GM23338 (cell line): ENCODE measurements at regions not wholly inside any gene's neighbourhood (a gene's known extent, or its start where the extent isn't known, plus 50 kb on each side); places are given as distances from the start of the nearest gene placed in this dataset.
"Not testable (repeated sequence)": the region's sequence is repeated elsewhere in the genome, so short reads cannot be mapped to it uniquely, and the experiment has no call there.

Source experiments
- ATAC-seq: fragments of 200-7000 bp; cut with Tn5 transposase; 3 replicates; pipeline ENCODE4 v1.9.1; 2020
- DNase-seq: peaks from one replicate; pipeline ENCODE4 v3.0.0-alpha.2; 2015; ENCODE audit warnings: low spot score
- H2AFZ ChIP-seq: fragments of 200-600 bp; sonication (generic); 2 replicates; pipeline ENCODE4 v1.8.0; 2016; ENCODE audit warnings: antibody characterized with exemption, mild to moderate bottlenecking, moderate library complexity
- H3F3A ChIP-seq: fragments of 200-600 bp; sonication (generic); replicated peaks from 2 replicates; pipeline ENCODE4 v1.8.0; 2017; ENCODE audit warnings: antibody characterized with exemption, mixed run types, low read depth
- H3K27ac ChIP-seq: fragments of 200-600 bp; sonication (generic); 2 replicates; pipeline ENCODE4 v1.6.1; 2016; ENCODE audit warnings: low read depth
- H3K27me3 ChIP-seq: fragments of 200-600 bp; sonication (generic); 2 replicates; pipeline ENCODE4 v1.8.0; 2016; ENCODE audit warnings: mild to moderate bottlenecking, mixed run types, moderate library complexity; ENCODE audit not compliant: insufficient read depth
- H3K36me3 ChIP-seq: fragments of 200-600 bp; sonication (generic); 2 replicates; pipeline ENCODE4 v1.8.0; 2016; ENCODE audit warnings: mild to moderate bottlenecking; ENCODE audit not compliant: insufficient read depth
- H3K4me1 ChIP-seq: fragments of 200-600 bp; sonication (generic); 2 replicates; pipeline ENCODE4 v1.8.0; 2016; ENCODE audit warnings: mild to moderate bottlenecking, moderate library complexity; ENCODE audit not compliant: insufficient read depth
- H3K4me2 ChIP-seq: fragments of 200-600 bp; sonication (generic); 2 replicates; pipeline ENCODE4 v1.7.1; 2017; ENCODE audit warnings: mixed run types
- H3K4me3 ChIP-seq: fragments of 200-600 bp; sonication (generic); 2 replicates; pipeline ENCODE4 v1.6.1; 2016; ENCODE audit warnings: mixed run types
- H3K79me2 ChIP-seq: fragments of 200-600 bp; sonication (generic); replicated peaks from 2 replicates; pipeline ENCODE4 v1.8.0; 2017; ENCODE audit warnings: mild to moderate bottlenecking; ENCODE audit not compliant: insufficient read depth
- H3K9me2 ChIP-seq: fragments of 200-600 bp; sonication (generic); 2 replicates; pipeline ENCODE4 v1.8.0; 2017; ENCODE audit not compliant: insufficient read depth
- H4K20me1 ChIP-seq: fragments of 200-600 bp; sonication (generic); replicated peaks from 2 replicates; pipeline ENCODE4 v1.8.0; 2017; ENCODE audit warnings: mild to moderate bottlenecking; ENCODE audit not compliant: insufficient read depth
- H3K27ac Mint-ChIP-seq: 2 replicates; pipeline ENCODE4 v1.8.0; 2020; ENCODE audit warnings: inconsistent platforms, mild to moderate bottlenecking, moderate library complexity, mixed read lengths
- H3K27me3 Mint-ChIP-seq: 3 replicates; pipeline ENCODE4 v1.8.0; 2022; ENCODE audit warnings: low read depth, mild to moderate bottlenecking, moderate library complexity, mixed read lengths, inconsistent platforms; ENCODE audit not compliant: insufficient read depth, poor library complexity
- H3K36me3 Mint-ChIP-seq: 3 replicates; pipeline ENCODE4 v1.8.0; 2021; ENCODE audit warnings: low read depth, mild to moderate bottlenecking, inconsistent platforms, moderate library complexity, mixed read lengths
- H3K4me1 Mint-ChIP-seq: 3 replicates; pipeline ENCODE4 v1.8.0; 2020; ENCODE audit warnings: mild to moderate bottlenecking, inconsistent platforms, mixed read lengths
- H3K4me3 Mint-ChIP-seq: 3 replicates; pipeline ENCODE4 v1.8.0; 2021; ENCODE audit warnings: moderate library complexity, mild to moderate bottlenecking, inconsistent platforms, mixed read lengths
- H3K9me3 Mint-ChIP-seq: 3 replicates; pipeline ENCODE4 v1.8.0; 2020; ENCODE audit warnings: moderate library complexity, mild to moderate bottlenecking, inconsistent platforms, mixed read lengths
- NANOG ChIP-seq: IDR thresholded peaks from 2 replicates; pipeline ENCODE4 v1.6.1; 2016; ENCODE audit warnings: antibody characterized with exemption, borderline replicate concordance
- STAT1 ChIP-seq: IDR thresholded peaks from one replicate; pipeline ENCODE4 v1.6.1; 2016; ENCODE audit warnings: antibody characterized with exemption; ENCODE audit not compliant: unreplicated experiment
- TF ChIP-seq, protein P1 (sequence below): fragments of 250-450 bp; sonication (Bioruptor Pico); IDR thresholded peaks from 2 replicates; pipeline ENCODE4 v1.5.0; 2020; ENCODE audit warnings: mild to moderate bottlenecking, moderate library complexity

DNA sequence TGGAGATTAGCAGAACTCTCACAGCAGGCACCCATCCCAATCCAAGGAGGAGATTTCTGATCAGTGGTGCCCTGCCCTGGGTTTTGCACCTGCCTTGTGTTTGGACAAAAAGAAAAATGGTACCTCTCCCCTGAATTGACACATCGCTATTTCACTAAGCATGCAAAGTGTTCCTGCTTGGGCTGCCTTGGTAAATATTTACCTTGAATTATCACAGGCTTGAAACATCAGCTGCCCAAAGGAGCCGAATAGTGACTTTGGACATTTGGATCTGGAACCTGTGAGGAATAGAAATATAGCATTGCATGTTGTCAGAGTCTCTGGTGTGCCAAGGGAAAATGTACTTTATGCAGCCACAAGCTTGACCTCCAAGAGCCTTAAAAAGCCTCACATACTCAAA is 926.4 kb upstream of the FANCL start:
- Histone ChIP-seq H3F3A (no peaks in the 10 kb centered on the region), H3K79me2 (no peaks in the 10 kb centered on the region), H3K27me3 (no peaks in the 10 kb centered on the region), H3K36me3 (no peaks in the 10 kb centered on the region), H4K20me1 (no peaks in the 10 kb centered on the region), H3K9me2 (0 out of 2 replicates have a peak, but pooled peaks cover 9% of the 10 kb centered on the region), H3K4me2 (no peak overlapping the region), H3K27ac (no peak overlapping the region), H3K4me1 (no peaks in the 10 kb centered on the region), H2AFZ (no peak overlapping the region), H3K4me3 (no peak overlapping the region)
- DNase-seq (peak; percentile 13), ATAC-seq (no peak)
- Mint-ChIP-seq H3K4me3 (no peak overlapping the region), H3K27ac (no peak overlapping the region), H3K27me3 (peaks cover 3% of the 10 kb centered on the region), H3K36me3 (no peaks in the 10 kb centered on the region), H3K4me1 (peaks cover 11% of the 10 kb centered on the region), H3K9me3 (no peaks in the 10 kb centered on the region)
- TF ChIP-seq NANOG (no peak), STAT1 (no peak)
- TF ChIP-seq, protein P1, sequence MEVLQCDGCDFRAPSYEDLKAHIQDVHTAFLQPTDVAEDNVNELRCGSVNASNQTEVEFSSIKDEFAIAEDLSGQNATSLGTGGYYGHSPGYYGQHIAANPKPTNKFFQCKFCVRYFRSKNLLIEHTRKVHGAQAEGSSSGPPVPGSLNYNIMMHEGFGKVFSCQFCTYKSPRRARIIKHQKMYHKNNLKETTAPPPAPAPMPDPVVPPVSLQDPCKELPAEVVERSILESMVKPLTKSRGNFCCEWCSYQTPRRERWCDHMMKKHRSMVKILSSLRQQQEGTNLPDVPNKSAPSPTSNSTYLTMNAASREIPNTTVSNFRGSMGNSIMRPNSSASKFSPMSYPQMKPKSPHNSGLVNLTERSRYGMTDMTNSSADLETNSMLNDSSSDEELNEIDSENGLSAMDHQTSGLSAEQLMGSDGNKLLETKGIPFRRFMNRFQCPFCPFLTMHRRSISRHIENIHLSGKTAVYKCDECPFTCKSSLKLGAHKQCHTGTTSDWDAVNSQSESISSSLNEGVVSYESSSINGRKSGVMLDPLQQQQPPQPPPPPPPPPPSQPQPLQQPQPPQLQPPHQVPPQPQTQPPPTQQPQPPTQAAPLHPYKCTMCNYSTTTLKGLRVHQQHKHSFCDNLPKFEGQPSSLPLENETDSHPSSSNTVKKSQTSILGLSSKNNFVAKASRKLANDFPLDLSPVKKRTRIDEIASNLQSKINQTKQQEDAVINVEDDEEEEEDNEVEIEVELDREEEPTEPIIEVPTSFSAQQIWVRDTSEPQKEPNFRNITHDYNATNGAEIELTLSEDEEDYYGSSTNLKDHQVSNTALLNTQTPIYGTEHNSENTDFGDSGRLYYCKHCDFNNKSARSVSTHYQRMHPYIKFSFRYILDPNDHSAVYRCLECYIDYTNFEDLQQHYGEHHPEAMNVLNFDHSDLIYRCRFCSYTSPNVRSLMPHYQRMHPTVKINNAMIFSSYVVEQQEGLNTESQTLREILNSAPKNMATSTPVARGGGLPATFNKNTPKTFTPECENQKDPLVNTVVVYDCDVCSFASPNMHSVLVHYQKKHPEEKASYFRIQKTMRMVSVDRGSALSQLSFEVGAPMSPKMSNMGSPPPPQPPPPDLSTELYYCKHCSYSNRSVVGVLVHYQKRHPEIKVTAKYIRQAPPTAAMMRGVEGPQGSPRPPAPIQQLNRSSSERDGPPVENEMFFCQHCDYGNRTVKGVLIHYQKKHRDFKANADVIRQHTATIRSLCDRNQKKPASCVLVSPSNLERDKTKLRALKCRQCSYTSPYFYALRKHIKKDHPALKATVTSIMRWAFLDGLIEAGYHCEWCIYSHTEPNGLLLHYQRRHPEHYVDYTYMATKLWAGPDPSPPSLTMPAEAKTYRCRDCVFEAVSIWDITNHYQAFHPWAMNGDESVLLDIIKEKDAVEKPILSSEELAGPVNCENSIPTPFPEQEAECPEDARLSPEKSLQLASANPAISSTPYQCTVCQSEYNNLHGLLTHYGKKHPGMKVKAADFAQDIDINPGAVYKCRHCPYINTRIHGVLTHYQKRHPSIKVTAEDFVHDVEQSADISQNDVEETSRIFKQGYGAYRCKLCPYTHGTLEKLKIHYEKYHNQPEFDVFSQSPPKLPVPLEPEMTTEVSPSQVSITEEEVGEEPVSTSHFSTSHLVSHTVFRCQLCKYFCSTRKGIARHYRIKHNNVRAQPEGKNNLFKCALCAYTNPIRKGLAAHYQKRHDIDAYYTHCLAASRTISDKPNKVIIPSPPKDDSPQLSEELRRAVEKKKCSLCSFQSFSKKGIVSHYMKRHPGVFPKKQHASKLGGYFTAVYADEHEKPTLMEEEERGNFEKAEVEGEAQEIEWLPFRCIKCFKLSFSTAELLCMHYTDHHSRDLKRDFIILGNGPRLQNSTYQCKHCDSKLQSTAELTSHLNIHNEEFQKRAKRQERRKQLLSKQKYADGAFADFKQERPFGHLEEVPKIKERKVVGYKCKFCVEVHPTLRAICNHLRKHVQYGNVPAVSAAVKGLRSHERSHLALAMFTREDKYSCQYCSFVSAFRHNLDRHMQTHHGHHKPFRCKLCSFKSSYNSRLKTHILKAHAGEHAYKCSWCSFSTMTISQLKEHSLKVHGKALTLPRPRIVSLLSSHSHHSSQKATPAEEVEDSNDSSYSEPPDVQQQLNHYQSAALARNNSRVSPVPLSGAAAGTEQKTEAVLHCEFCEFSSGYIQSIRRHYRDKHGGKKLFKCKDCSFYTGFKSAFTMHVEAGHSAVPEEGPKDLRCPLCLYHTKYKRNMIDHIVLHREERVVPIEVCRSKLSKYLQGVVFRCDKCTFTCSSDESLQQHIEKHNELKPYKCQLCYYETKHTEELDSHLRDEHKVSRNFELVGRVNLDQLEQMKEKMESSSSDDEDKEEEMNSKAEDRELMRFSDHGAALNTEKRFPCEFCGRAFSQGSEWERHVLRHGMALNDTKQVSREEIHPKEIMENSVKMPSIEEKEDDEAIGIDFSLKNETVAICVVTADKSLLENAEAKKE (CRISPR knock-in tag) = no peak

DNA sequence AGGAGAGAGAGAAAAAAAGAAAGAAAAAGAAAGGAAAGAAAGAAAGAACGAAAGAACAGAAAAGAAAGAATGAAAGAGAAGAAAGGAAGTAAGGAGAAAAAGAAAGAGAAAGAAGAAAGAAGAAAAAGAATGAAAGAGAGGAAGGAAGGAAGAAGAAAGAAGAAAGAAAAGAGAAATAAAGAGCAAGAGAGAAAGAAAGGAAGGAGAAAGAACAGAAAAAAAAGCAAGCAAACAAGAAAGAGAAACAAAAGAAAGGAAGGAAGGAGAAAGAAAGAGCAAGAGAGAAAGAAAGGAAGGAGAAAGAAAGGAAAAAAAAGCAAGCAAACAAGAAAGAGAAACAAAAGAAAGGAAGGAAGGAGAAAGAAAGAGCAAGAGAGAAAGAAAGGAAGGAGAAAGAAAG is 916.8 kb upstream of the FANCL start:
- not testable (repeated sequence) for H3F3A ChIP-seq, H4K20me1 ChIP-seq, H3K79me2 ChIP-seq, DNase-seq, H3K4me2 ChIP-seq, ATAC-seq, H3K9me3 Mint-ChIP-seq, H3K4me1 ChIP-seq, H3K4me3 ChIP-seq, H3K4me3 Mint-ChIP-seq, H3K27me3 Mint-ChIP-seq, H3K36me3 ChIP-seq, H3K27ac ChIP-seq, H3K27ac Mint-ChIP-seq, H3K9me2 ChIP-seq, H3K27me3 ChIP-seq, H3K36me3 Mint-ChIP-seq, H2AFZ ChIP-seq, H3K4me1 Mint-ChIP-seq
